Activated CD4-positive, alpha-beta T cell treated with anti-CD3 and anti-CD28 coated beads, Interleukin-2, amount 50 U/mL, for 1 hour (primary cell): ENCODE measurements at regions not wholly inside any gene's neighbourhood (a gene's known extent, or its start where the extent isn't known, plus 50 kb on each side); places are given as distances from the start of the nearest gene placed in this dataset.
"Not testable (repeated sequence)": the region's sequence is repeated elsewhere in the genome, so short reads cannot be mapped to it uniquely, and the experiment has no call there.

Source experiments
- DNase-seq: peaks from one replicate; pipeline ENCODE4 v3.0.0-alpha.2; 2020

- no peak for DNase-seq
These were observed 79.5 kb upstream of the SVIL start for GRCh38 chr10:29714096-29714874.

GRCh38 chr10:29713450-29713849, 78.7 kb upstream of the SVIL start:
- no peak for DNase-seq

- no peak for DNase-seq
These were observed 77.3 kb upstream of the SVIL start for GRCh38 chr10:29712108-29712507.

- DNase-seq, result no peak
These were observed 75.4 kb upstream of the SVIL start for GRCh38 chr10:29710128-29710527.

GRCh38 chr10:29709484-29710002, 74.8 kb upstream of the SVIL start:
- no peak for DNase-seq

- DNase-seq, result no peak
These were observed 68.5 kb upstream of the SVIL start for GRCh38 chr10:29703271-29703670.

- no peak for DNase-seq
These were observed 67.7 kb upstream of the SVIL start for GRCh38 chr10:29702273-29703164.

- no peak for DNase-seq
These were observed 66.5 kb upstream of the SVIL start for GRCh38 chr10:29701306-29701705.

- no peak for DNase-seq
These were observed 64.8 kb upstream of the SVIL start for GRCh38 chr10:29699621-29700020.

GRCh38 chr10:29698773-29699490, 64.2 kb upstream of the SVIL start:
- no peak for DNase-seq

- not testable (repeated sequence) for DNase-seq
These were observed 61.8 kb upstream of the SVIL start for GRCh38 chr10:29696581-29696980.

GRCh38 chr10:29694121-29694520, 59.4 kb upstream of the SVIL start:
- DNase-seq, result no peak

- no peak for DNase-seq
These were observed 57.4 kb upstream of the SVIL start for GRCh38 chr10:29692121-29692539.

GRCh38 chr10:29691564-29692072, 56.8 kb upstream of the SVIL start:
- DNase-seq, result no peak

GRCh38 chr10:29689001-29689400, 54.2 kb upstream of the SVIL start:
- DNase-seq, result no peak

GRCh38 chr10:29688230-29688661, 53.5 kb upstream of the SVIL start:
- no peak for DNase-seq

GRCh38 chr10:29687421-29688164, 52.8 kb upstream of the SVIL start:
- DNase-seq, result no peak

GRCh38 chr10:29685506-29685905, 50.7 kb upstream of the SVIL start:
- no peak for DNase-seq
